Peyer's patch (tissue), 4 donors: ENCODE measurements at regions not wholly inside any gene's neighbourhood (a gene's known extent, or its start where the extent isn't known, plus 50 kb on each side); places are given as distances from the start of the nearest gene placed in this dataset.
A peak's percentile ranks its signal among the peaks of the same experiment; 100 is the strongest.

Source experiments
- DNase-seq, 3 donors: peaks; one replicate each; pipeline ENCODE4 v3.0.0-alpha.2; 2017 to 2019
- H3K27ac ChIP-seq, 4 donors: fragments of 200-600 bp; sonication (generic); one replicate each; pipeline ENCODE4 v1.5.1; 2016 to 2019
- H3K27me3 ChIP-seq, 2 donors: fragments of 200-600 bp; sonication (generic); one replicate each; pipeline ENCODE4 v1.5.1; 2019
- H3K36me3 ChIP-seq, 3 donors: fragments of 200-600 bp; sonication (generic); one replicate each; pipeline ENCODE4 v1.5.1; 2016 to 2019
- H3K4me1 ChIP-seq, 4 donors: fragments of 200-600 bp; sonication (generic); one replicate each; pipeline ENCODE4 v1.5.1; 2016 to 2019
- H3K4me3 ChIP-seq, 4 donors: fragments of 200-600 bp; sonication (generic); 1 replicate in 3 of 4; 2 replicates in 1 of 4; pipeline ENCODE4 v1.5.1; 2016 to 2019; ENCODE audit warnings: mild to moderate bottlenecking in 1 of 4
- H3K9me3 ChIP-seq, 4 donors: fragments of 200-600 bp; sonication (generic); one replicate each; pipeline ENCODE4 v1.5.1; 2016 to 2019; ENCODE audit warnings: mild to moderate bottlenecking in 1 of 4
- POLR2A ChIP-seq, 2 donors: fragments of 450-650 bp; IDR thresholded peaks; one replicate each; pipeline ENCODE4 v1.5.1; 2017; ENCODE audit warnings: antibody characterized with exemption in 2 of 2, mild to moderate bottlenecking in 2 of 2, moderate library complexity in 2 of 2
- TF ChIP-seq, protein P1 (sequence below), 6 experiments: fragments of 450-650 bp in 4 of 6; fragments of 200-600 bp in 2 of 6; sonication (generic) in 1 of 6; IDR thresholded peaks; one replicate each; pipeline ENCODE4 v1.5.1; 2017 to 2019; ENCODE audit warnings: antibody characterized with exemption in 6 of 6, mild to moderate bottlenecking in 3 of 6, moderate library complexity in 1 of 6

DNA sequence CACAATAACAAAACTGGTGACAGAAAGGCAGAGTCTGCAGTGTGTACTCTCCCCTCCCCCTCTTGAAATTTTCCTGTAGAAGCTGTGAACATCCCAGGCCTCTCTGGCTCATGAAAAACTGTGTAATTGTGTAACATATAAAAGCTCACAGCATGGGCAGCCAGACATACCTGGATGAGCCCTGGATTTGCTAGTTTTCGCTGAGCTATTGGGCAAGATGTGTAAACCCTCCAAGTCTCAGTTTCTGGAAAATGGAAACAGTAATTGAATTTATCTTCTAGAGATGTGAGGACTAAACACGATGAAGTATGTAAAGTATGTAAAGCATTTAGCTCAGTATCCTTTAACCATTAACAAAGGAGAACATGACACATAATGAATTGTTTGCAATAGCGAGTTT is 143.2 kb upstream of the ANKH start:
- no peak overlapping the region for H3K4me3 ChIP-seq
- H3K4me1 ChIP-seq, result peaks cover 0 to 6% (median 0%) of the 10 kb centered on the region in 4 donors
- DNase-seq, result no peak
- no peaks in the 10 kb centered on the region for H3K27me3 ChIP-seq
- TF ChIP-seq, protein P1, sequence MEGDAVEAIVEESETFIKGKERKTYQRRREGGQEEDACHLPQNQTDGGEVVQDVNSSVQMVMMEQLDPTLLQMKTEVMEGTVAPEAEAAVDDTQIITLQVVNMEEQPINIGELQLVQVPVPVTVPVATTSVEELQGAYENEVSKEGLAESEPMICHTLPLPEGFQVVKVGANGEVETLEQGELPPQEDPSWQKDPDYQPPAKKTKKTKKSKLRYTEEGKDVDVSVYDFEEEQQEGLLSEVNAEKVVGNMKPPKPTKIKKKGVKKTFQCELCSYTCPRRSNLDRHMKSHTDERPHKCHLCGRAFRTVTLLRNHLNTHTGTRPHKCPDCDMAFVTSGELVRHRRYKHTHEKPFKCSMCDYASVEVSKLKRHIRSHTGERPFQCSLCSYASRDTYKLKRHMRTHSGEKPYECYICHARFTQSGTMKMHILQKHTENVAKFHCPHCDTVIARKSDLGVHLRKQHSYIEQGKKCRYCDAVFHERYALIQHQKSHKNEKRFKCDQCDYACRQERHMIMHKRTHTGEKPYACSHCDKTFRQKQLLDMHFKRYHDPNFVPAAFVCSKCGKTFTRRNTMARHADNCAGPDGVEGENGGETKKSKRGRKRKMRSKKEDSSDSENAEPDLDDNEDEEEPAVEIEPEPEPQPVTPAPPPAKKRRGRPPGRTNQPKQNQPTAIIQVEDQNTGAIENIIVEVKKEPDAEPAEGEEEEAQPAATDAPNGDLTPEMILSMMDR (IDR thresholded peaks at IDR 0.05), result no peak
- no peak for TF ChIP-seq POLR2A (IDR thresholded peaks at IDR 0.05)
- no peaks in the 10 kb centered on the region for H3K36me3 ChIP-seq
- no peak overlapping the region for H3K27ac ChIP-seq
- no peaks in the 10 kb centered on the region for H3K9me3 ChIP-seq

GRCh38 chr5:15013654-15014463 is 142.3 kb upstream of the ANKH start:
- Histone ChIP-seq H3K4me3 (no peak overlapping the region), H3K27ac (no peak overlapping the region), H3K9me3 (no peaks in the 10 kb centered on the region), H3K36me3 (no peaks in the 10 kb centered on the region), H3K4me1 (peaks cover 0 to 13% (median 0%) of the 10 kb centered on the region in 4 donors), H3K27me3 (no peaks in the 10 kb centered on the region)
- no peak for DNase-seq
- TF ChIP-seq POLR2A (IDR thresholded peaks at IDR 0.05), result no peak
- TF ChIP-seq, protein P1 (IDR thresholded peaks at IDR 0.05), result peak in 5 of 6 experiments; percentile 44 to 81 (median 75)

GRCh38 chr5:15012061-15012460 is 140.5 kb upstream of the ANKH start:
- Histone ChIP-seq H3K27ac (no peak overlapping the region), H3K4me1 (peaks cover 0 to 26% (median 0%) of the 10 kb centered on the region in 4 donors), H3K27me3 (no peaks in the 10 kb centered on the region), H3K36me3 (no peaks in the 10 kb centered on the region), H3K9me3 (no peaks in the 10 kb centered on the region), H3K4me3 (no peak overlapping the region)
- no peak for TF ChIP-seq POLR2A (IDR thresholded peaks at IDR 0.05)
- TF ChIP-seq, protein P1 (IDR thresholded peaks at IDR 0.05), result no peak
- DNase-seq, result no peak

DNA sequence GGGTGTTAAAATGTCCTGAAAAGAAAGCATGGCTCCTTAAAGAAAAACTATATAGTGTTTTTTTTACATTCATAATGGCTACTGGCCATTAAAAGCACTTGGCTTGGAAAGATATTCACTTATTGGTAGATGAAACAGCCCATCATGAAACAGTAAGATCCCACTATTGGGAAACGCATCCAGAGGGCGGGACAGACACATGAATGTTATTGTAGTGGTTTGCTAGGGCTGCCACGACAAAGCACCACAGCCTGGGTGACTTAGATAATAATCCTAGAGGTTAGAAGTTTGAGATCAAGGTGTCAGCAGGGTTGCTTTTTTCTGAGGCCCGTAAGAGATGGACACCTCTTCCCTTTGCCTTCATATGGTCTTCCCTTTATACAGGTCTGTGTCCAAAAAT is 139.4 kb upstream of the ANKH start:
- no peaks in the 10 kb centered on the region for H3K27me3 ChIP-seq
- no peaks in the 10 kb centered on the region for H3K36me3 ChIP-seq
- no peaks in the 10 kb centered on the region for H3K9me3 ChIP-seq
- H3K27ac ChIP-seq, result no peak overlapping the region
- TF ChIP-seq, protein P1 (IDR thresholded peaks at IDR 0.05), result no peak
- TF ChIP-seq POLR2A (IDR thresholded peaks at IDR 0.05), result no peak
- peaks cover 0 to 26% (median 0%) of the 10 kb centered on the region in 4 donors for H3K4me1 ChIP-seq
- H3K4me3 ChIP-seq, result no peak overlapping the region
- no peak for DNase-seq

DNA sequence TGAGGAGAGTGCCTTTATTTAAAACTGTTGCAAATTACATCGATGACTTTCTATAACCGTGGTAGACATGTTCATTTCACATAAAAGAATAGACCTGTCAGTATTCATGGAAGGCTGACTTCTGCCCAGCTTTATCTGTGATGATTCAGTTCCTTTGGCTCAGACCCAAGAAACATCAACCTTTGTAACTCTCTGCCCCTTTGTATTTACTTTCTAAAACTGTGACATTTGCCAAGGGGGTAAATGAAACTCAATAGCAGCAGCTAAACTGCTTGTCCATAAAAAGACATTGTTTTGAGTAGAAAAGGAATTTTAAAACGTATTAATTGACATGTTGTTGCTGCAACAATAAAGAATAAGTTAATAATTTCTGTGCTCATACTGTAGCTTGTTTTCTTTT is 137.8 kb upstream of the ANKH start:
- Histone ChIP-seq H3K27ac (peak overlapping the region in 2 of 4 donors; percentile 48 to 52), H3K27me3 (no peaks in the 10 kb centered on the region), H3K4me3 (no peak overlapping the region), H3K4me1 (peaks cover 0 to 26% (median 0%) of the 10 kb centered on the region in 4 donors), H3K36me3 (no peaks in the 10 kb centered on the region), H3K9me3 (no peaks in the 10 kb centered on the region)
- peak in 1 of 3 donors; percentile 57 for DNase-seq
- TF ChIP-seq POLR2A (IDR thresholded peaks at IDR 0.05), result no peak
- TF ChIP-seq, protein P1 (IDR thresholded peaks at IDR 0.05), result no peak
